DND-41 (cell line): ENCODE measurements at regions not wholly inside any gene's neighbourhood (a gene's known extent, or its start where the extent isn't known, plus 50 kb on each side); places are given as distances from the start of the nearest gene placed in this dataset.
A peak's percentile ranks its signal among the peaks of the same experiment; 100 is the strongest.

Source experiments
- ATAC-seq: fragments of 200-7000 bp; cut with Tn5 transposase; 3 replicates; pipeline ENCODE4 v1.9.1; 2021; ENCODE audit warnings: low read depth; ENCODE audit not compliant: insufficient read depth
- DNase-seq: peaks from one replicate; pipeline ENCODE4 v3.0.0-alpha.2; 2020
- H2AFZ ChIP-seq: 2 replicates; pipeline ENCODE4 v1.6.0; 2012; ENCODE audit warnings: low read depth, low read length
- H3K27ac ChIP-seq: 2 replicates; pipeline ENCODE4 v1.5.1; 2012; ENCODE audit warnings: low read length, inconsistent platforms
- H3K27me3 ChIP-seq: fragments of 200-600 bp; sonication (generic); 2 replicates; pipeline ENCODE4 v1.6.0; 2012; ENCODE audit warnings: low read length, mild to moderate bottlenecking, inconsistent platforms; ENCODE audit not compliant: insufficient read depth, poor library complexity
- H3K36me3 ChIP-seq: 2 replicates; pipeline ENCODE4 v1.5.1; 2012; ENCODE audit warnings: low read length, inconsistent platforms; ENCODE audit not compliant: insufficient read depth
- H3K4me1 ChIP-seq: 2 replicates; pipeline ENCODE4 v1.5.1; 2012; ENCODE audit warnings: mild to moderate bottlenecking, low read length; ENCODE audit not compliant: insufficient read depth
- H3K4me2 ChIP-seq: 2 replicates; pipeline ENCODE4 v1.6.0; 2012; ENCODE audit warnings: mild to moderate bottlenecking, moderate library complexity, low read length, inconsistent platforms; ENCODE audit not compliant: insufficient read depth
- H3K4me3 ChIP-seq, 2 experiments: fragments of 200-600 bp in 1 of 2; shearing (Covaris generic) in 1 of 2; 2 replicates each; pipeline ENCODE4 v1.5.1; 2012 to 2016; ENCODE audit warnings: inconsistent platforms in 2 of 2, low read length in 2 of 2, mild to moderate bottlenecking in 2 of 2, low read depth in 1 of 2, moderate library complexity in 1 of 2
- H3K79me2 ChIP-seq: 2 replicates; pipeline ENCODE4 v1.6.0; 2012; ENCODE audit warnings: low read length, inconsistent platforms; ENCODE audit not compliant: insufficient read depth
- H3K9ac ChIP-seq: 2 replicates; pipeline ENCODE4 v1.6.0; 2012; ENCODE audit warnings: low read depth, mild to moderate bottlenecking, inconsistent platforms, low read length, moderate library complexity
- H3K9me3 ChIP-seq: 2 replicates; pipeline ENCODE4 v1.5.1; 2012; ENCODE audit warnings: low read length, moderate library complexity, mild to moderate bottlenecking, inconsistent platforms; ENCODE audit not compliant: insufficient read depth, severe bottlenecking
- H4K20me1 ChIP-seq: 2 replicates; pipeline ENCODE4 v1.6.0; 2012; ENCODE audit warnings: low read length; ENCODE audit not compliant: insufficient read depth
- EZH2 ChIP-seq: IDR thresholded peaks from 3 replicates; pipeline ENCODE4 v1.6.1; 2012; ENCODE audit warnings: borderline replicate concordance, low read depth, mild to moderate bottlenecking, moderate library complexity, low read length, inconsistent platforms; ENCODE audit not compliant: severe bottlenecking
- TF ChIP-seq, protein P1 (sequence below): IDR thresholded peaks from 2 replicates; pipeline ENCODE4 v1.5.1; 2012; ENCODE audit warnings: borderline replicate concordance, low read length, moderate library complexity, mild to moderate bottlenecking; ENCODE audit not compliant: poor library complexity, severe bottlenecking; ENCODE audit errors: extremely low read depth

DNA sequence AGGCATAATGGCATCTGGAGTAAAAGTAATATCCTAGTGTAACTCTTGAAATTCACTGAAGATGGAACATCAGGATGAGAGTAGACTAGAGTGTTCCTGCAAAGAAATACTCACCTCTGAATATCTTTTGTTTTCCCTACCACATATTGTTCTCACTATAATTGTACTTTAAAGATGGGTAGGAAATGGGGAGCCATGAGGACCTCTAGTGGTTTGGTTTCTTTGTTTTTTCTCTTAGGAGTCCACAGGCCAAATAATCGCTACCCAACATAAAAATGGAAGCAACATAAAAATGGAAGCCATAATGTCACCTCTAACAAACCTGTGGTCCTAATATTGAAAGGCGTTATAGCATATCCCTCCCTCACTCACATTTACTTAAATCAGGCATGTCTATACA, 2375.8 kb downstream of the MAT2B start:
- ATAC-seq (no peak), DNase-seq (no peak)
- no peak overlapping the region for H2AFZ ChIP-seq
- no peak for TF ChIP-seq EZH2
- TF ChIP-seq, protein P1, sequence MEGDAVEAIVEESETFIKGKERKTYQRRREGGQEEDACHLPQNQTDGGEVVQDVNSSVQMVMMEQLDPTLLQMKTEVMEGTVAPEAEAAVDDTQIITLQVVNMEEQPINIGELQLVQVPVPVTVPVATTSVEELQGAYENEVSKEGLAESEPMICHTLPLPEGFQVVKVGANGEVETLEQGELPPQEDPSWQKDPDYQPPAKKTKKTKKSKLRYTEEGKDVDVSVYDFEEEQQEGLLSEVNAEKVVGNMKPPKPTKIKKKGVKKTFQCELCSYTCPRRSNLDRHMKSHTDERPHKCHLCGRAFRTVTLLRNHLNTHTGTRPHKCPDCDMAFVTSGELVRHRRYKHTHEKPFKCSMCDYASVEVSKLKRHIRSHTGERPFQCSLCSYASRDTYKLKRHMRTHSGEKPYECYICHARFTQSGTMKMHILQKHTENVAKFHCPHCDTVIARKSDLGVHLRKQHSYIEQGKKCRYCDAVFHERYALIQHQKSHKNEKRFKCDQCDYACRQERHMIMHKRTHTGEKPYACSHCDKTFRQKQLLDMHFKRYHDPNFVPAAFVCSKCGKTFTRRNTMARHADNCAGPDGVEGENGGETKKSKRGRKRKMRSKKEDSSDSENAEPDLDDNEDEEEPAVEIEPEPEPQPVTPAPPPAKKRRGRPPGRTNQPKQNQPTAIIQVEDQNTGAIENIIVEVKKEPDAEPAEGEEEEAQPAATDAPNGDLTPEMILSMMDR, result peak; percentile 9
- no peak overlapping the region for H3K4me2 ChIP-seq
- no peak overlapping the region for H3K27ac ChIP-seq
- H3K4me1 ChIP-seq, result no peaks in the 10 kb centered on the region
- no peaks in the 10 kb centered on the region for H3K36me3 ChIP-seq
- H3K9me3 ChIP-seq, result no peaks in the 10 kb centered on the region
- no peaks in the 10 kb centered on the region for H3K79me2 ChIP-seq
- no peaks in the 10 kb centered on the region for H4K20me1 ChIP-seq
- H3K9ac ChIP-seq, result no peak overlapping the region
- H3K4me3 ChIP-seq, result no peak overlapping the region
- H3K27me3 ChIP-seq, result no peaks in the 10 kb centered on the region

DNA sequence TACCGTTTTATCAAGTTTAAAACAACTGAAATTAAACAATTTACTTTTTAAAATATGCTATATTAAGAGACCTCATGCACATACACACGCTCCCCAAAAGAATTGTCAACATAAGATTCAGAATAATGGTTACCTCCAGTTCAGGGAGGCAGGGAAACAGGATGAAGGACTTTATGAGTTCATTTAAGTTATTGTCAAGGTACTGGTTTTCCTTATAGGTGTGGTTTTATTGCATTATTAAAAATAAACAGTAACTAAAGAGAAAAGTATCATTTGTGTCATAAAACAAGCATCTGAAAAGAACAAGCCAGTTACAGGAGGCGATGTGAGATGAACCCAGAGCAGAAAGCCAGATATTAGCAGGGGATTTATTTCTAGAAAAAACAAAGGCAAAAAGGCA, 2376.7 kb downstream of the MAT2B start:
- DNase-seq (no peak), ATAC-seq (no peak)
- no peaks in the 10 kb centered on the region for H3K27me3 ChIP-seq
- H3K4me2 ChIP-seq, result no peak overlapping the region
- H3K9me3 ChIP-seq, result no peaks in the 10 kb centered on the region
- no peak overlapping the region for H3K27ac ChIP-seq
- TF ChIP-seq, protein P1, result no peak
- no peak for TF ChIP-seq EZH2
- H4K20me1 ChIP-seq, result no peaks in the 10 kb centered on the region
- no peaks in the 10 kb centered on the region for H3K79me2 ChIP-seq
- no peak overlapping the region for H2AFZ ChIP-seq
- H3K9ac ChIP-seq, result no peak overlapping the region
- H3K4me3 ChIP-seq, result no peak overlapping the region
- no peaks in the 10 kb centered on the region for H3K4me1 ChIP-seq
- H3K36me3 ChIP-seq, result no peaks in the 10 kb centered on the region

DNA sequence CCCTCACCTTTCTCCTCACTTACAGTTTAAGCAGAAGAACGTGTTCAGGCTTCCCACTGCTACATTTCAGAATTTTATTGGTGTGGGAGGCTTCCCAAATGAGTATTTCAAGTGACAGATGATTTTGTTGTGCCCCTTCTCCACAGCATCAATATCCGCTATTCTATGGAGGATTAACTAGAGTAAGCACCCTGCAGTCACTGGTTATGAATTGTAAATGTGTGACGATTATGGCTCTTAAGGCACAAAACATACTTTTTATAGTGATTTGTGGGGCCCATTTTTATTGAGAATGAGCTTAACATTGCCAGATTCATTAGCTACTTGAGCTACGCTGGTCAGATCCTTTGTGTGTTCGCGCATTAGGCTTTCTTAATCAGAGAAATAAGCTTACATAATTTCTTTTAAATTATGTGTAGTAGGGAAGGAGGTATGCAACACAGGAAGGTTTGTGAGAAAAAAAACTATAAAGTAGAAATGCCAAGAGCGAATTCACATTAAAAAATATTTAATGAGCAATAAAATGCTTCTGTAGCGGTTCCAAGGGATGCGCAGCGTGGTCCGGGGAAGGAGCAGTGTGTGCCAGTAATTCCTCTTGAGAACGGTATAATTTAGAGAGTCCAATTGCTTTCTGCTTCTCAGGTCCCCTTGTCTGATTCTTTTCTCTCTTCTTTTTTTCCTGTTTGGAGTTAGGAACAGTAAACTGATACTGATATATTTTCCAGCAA, 2380.4 kb downstream of the MAT2B start:
- no peak overlapping the region for H3K4me2 ChIP-seq
- H4K20me1 ChIP-seq, result no peaks in the 10 kb centered on the region
- H2AFZ ChIP-seq, result no peak overlapping the region
- H3K27ac ChIP-seq, result no peak overlapping the region
- TF ChIP-seq EZH2, result no peak
- TF ChIP-seq, protein P1, result no peak
- no peaks in the 10 kb centered on the region for H3K27me3 ChIP-seq
- no peaks in the 10 kb centered on the region for H3K79me2 ChIP-seq
- H3K4me3 ChIP-seq, result no peak overlapping the region
- DNase-seq, result no peak
- H3K9ac ChIP-seq, result no peak overlapping the region
- H3K9me3 ChIP-seq, result no peaks in the 10 kb centered on the region
- H3K36me3 ChIP-seq, result no peaks in the 10 kb centered on the region
- no peaks in the 10 kb centered on the region for H3K4me1 ChIP-seq
- no peak for ATAC-seq

- DNase-seq, result no peak
- Histone ChIP-seq H3K4me3 (no peak overlapping the region), H3K4me2 (no peak overlapping the region), H3K9ac (no peak overlapping the region), H3K27me3 (no peaks in the 10 kb centered on the region), H2AFZ (no peak overlapping the region), H3K4me1 (no peaks in the 10 kb centered on the region), H3K36me3 (no peaks in the 10 kb centered on the region), H3K79me2 (no peaks in the 10 kb centered on the region), H4K20me1 (no peaks in the 10 kb centered on the region), H3K9me3 (no peaks in the 10 kb centered on the region), H3K27ac (no peak overlapping the region)
- ATAC-seq, result no peak
- no peak for TF ChIP-seq EZH2
- TF ChIP-seq, protein P1, result no peak
Observed at GRCh38 chr5:165887147-165887546, 2381.7 kb downstream of the MAT2B start.
